NAMALWA (cell line): ENCODE measurements at regions not wholly inside any gene's neighbourhood (a gene's known extent, or its start where the extent isn't known, plus 50 kb on each side); places are given as distances from the start of the nearest gene placed in this dataset.
"Not testable (repeated sequence)": the region's sequence is repeated elsewhere in the genome, so short reads cannot be mapped to it uniquely, and the experiment has no call there.

Experiments
- DNase-seq: peaks from one replicate; pipeline ENCODE4 v3.0.0-alpha.2; 2015; ENCODE audit warnings: low spot score

DNA sequence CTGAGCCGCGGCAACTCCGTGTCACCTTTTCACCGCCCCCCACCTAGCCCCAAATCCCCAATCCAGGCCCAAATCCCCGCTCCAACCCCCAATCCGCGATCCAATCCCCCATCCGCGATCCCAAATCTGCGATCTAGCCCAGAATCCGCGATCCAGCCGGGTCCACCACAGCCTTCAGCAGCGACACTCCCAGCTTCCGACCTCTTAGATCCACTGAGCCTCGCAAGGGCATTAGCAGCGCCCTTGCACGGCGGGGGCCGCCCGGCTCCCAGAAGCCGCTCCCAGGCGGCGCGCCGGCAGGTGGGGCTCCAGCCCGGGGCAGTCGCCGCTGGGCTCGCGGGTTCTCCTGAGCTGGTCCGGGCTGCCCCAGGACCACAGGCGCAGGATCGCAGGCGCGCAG lies 116.1 kb upstream of the TPTE start:
- DNase-seq, result not testable (repeated sequence)

DNA sequence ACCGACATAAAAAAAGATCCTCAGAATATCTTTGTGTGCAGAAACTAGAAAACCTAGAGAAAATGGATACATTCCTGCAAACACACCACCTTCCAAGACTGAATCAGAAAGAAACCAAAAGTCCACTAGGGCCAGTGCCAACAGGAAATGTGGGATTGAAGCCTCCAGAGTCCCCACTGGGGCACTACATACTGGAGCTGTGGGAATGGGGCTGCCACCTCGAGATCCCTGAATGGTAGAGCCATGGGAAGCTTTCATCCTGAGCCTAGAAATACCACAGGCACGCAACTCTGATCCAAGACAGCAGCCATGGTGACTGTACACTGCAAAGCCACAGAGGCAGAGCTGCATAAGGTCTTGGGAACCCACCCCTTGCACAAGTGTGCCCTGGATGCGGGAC lies 111.6 kb upstream of the TPTE start:
- DNase-seq, result not testable (repeated sequence)

DNA sequence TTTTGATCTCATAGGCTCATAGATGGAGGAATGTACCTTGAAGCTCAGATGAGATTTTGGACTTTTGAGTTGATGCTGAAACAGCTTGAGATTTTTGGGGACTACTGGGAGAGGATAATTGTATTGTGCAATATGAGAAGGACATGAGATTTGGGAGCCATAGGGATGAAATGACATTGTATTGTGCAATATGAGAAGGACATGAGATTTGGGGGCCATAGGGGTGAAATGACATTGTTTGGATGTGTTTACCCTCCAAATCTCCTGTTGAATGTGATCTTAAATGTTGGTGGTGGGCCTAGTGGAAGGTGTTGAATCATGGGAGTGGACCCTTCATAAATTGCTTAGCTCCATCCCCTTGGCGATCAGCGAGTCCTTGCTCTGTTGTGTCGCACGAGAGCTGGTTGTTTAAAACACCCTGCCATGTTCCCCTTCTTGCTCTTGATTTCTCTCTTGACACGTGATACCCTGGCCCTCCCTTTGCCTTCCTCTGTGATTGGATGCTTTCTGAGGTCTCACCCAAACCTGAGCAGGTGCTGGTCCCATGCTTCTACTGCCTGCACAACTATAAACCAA lies 110.9 kb upstream of the TPTE start:
- DNase-seq, result not testable (repeated sequence)

DNA sequence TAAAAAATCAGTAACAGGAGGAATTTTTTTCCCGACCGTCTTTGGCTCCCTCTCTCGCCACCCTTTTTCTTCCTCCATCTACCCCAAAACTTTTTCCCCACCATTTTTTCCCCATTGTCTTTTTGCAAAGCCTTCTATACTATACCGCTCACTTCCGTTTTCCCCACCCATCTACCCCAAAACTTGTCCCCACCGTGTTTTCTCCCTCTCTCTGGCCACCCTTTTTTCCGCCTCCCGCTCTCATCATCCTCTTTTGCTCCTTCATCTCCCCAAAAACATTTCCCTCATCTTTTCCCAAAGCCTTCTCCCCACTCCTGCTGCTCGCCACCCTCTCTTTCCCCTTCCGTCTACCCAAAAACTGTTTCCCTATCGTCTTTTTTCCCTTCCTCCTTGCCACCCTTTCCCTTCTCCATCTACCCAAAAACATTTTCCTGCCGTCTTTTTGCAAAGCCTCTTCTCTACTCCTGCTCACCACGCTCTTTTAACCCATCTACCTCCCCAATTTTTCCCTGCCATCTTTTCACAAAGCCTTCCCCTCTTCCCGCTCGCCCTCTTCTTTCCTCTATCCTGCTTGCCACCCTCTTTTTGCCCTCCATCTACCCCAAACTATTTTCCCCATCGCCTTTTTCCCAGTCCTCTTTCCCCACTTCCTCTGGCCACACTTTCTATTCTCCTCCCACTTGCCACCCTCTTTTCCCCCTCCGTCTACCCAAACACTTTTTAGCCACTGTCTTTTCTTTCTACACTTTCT lies 109.4 kb upstream of the TPTE start:
- not testable (repeated sequence) for DNase-seq

DNA sequence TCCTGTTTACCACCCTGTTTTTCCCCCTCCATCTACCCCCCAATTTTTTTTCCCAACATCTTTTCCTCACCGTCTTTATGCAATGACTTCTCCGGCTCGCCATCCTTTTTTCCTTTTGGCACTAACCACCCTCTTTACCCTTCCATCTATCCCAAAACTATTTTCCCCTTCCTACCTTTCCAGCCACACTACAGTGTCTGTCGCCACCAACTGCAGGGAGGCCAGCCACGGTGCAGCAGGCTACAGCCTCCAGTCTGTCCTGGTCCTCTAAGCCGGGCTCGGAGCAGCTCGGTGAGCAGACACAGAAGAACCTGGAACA lies 108.5 kb upstream of the TPTE start:
- not testable (repeated sequence) for DNase-seq

DNA sequence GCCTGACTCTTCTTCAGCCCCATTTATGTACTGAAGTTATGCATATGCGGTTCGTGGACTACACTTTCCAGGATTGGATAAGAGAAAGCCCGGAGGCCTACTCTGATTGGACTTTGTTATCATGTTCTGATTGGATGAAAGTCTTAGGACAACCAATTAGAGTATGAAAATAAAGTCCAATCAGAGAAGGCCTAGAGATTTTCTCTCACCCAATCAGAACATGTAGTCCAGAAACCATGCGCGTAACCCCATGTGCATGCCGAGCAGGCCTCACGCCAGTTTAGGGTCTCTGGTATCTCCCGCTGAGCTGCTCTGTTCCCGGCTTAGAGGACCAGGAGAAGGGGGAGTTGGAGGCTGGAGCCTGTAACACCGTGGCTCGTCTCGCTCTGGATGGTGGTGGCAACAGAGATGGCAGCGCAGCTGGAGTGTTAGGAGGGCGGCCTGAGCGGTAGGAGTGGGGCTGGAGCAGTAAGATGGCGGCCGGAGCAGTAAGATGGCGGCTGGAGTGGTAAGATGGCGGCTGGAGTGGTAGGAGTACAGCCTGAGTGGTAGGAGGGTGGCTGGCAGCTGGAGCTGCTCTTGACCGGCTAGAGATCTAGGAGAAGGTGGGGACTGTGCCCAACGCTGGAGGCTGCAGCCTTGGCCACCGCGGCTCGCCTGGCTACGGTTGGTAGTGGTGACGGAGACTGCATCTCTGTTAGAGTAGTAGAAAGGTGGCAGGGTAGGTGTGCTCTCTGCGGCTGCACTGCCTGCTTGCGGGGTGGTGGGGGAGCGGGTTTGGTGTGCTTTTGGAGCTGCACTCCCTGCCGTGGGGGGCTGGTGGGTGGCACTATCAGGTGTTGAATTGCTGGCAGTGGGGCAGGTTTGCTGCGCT lies 107.9 kb upstream of the TPTE start:
- DNase-seq, result not testable (repeated sequence)

DNA sequence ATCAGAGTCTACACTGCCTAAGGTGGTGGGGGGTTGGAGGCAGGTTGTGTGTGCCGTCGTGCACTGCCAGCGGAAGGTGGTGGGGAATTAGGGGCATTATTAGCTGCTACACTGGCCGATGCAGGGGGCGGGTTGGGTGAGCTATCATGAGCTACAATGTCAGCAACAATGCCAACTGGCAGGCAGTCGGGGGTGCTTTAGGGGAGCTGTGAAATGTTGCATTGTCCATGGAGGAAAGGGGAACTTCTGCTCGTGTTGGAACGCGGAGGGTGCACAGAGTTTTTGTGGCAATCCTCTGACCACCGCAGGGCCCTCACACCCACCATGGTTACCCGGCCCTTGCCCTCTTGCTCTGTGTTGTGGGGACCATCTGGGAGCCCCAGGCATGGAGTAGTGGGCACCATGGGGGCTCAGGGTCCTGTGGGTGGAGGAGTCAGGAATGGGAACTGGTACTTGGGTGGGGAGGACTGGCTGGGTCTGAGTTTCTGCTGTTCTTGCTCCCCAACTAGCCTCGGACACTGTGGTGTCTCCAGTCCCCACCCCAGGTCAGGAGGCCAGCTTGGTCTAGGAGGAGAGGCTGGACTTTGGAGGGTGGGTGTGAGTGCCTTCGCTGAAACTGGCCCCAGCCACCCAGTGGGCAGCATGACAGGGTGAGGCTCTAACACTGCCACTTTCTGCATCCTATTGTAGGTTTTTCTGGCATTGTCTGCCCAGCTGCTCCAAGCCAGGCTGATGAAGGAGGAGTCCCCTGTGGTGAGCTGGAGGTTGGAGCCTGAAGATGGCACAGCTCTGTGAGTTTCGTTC lies 107.1 kb upstream of the TPTE start:
- DNase-seq, result not testable (repeated sequence)

DNA sequence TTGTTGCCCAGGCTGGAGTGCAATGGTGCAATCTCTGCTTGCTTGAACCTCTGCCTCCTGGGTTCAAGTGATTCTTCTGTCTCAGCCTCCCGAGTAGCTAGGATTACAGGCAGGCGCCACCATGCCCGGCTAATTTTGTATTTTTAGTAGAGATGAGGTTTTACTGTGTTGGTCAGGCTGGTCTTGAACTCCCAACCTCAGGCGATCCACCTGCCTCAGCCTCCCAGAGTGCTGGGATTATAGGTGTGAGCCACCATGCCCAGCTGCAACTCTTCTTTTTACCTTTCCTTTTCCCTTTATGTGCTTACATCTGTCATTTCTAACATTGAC lies 106.5 kb upstream of the TPTE start:
- DNase-seq, result peak; percentile 1

DNA sequence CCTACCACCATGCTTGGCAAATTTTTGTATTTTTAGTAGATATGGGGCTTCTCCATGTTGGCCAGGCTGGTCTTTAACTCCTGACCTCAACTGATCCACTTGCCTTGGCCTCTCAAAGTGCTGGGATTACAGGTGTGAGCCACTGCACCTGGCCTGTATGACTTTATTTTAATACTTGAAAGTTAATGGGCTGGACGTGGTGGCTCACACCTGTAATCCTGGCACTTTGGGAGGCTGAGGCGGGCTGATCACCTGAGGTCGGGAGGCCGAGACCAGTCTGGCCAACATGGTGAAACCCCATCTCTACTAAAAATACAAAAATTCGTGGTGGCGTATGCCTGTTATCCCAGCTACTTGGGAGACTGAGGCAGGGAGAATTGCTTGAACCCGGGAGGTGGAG lies 105.9 kb upstream of the TPTE start:
- not testable (repeated sequence) for DNase-seq

DNA sequence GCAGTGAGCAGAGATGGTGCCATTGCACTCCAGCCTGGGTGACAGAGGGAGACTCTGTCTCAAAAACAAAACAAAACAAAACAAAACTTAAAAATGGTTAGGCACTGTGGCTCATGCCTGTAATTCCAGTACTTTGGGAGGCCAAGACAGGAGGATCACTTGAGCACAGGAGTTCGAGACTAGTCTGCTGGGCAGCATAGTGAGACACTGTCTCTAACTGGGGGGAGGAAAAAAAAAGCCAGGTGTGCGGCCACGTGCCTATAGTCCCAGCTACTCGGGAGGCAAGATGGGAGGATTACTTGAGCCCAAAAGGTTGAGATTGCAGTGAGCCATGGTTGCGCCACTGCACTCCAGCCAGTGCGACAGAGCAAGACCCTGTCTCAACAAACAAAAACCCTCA lies 105.5 kb upstream of the TPTE start:
- not testable (repeated sequence) for DNase-seq

DNA sequence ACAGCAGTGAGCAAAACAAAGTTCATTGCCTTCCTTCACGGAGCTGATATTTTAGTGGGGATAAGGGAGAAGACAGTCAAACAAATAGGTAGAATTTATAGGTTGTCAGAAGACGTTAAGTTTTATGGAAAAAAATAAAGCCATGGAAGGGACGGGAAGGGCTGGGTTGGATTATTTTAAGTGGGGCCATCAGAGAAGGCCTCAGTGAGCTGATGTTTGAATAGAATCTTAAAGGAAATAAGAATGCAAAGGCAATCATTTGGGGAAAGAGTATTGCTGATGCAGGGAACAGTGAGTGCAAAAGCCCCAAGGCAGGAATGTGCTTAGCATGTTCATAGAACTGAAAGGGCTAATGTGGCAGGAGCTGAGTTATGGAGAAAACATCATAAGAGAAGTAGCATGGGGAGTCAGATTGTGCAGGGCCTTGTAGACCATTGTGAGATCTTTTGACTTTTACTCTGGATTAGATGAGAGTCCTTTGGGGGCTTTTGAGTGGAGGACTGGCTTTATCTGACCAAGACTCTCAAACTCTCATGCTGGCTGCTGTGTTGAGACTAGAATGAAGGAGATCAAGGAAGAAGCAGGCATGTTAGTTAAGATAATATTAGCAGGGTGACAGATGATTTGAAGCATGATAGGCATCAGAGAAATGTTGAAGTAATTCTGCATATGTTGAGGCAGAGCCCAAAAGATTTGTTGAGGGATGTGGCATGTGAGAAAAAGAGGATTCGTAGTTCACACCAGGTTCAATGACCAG lies 104.5 kb upstream of the TPTE start:
- peak; percentile 30 for DNase-seq

DNA sequence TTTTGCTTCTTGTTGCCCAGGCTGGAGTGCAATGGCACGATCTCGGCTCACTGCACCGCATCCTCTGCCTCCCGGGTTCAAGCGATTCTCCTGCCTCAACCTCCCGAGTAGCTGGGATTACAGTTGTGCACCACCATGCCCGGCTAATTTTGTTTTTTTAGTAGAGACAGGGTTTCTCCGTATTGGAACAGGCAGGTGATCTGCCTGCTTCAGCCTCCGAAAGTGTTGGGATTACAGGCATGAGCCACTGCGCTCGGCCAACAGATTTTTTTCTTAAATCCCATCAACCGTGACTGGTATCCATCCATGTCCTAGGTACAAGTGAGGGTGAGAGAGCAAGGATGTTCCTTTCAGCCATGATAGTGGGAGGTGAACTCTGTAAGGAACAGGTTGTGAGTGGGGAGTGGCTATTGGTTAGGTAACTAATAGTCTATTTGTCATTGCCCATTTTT lies 103.8 kb upstream of the TPTE start:
- DNase-seq, result peak; percentile 28

DNA sequence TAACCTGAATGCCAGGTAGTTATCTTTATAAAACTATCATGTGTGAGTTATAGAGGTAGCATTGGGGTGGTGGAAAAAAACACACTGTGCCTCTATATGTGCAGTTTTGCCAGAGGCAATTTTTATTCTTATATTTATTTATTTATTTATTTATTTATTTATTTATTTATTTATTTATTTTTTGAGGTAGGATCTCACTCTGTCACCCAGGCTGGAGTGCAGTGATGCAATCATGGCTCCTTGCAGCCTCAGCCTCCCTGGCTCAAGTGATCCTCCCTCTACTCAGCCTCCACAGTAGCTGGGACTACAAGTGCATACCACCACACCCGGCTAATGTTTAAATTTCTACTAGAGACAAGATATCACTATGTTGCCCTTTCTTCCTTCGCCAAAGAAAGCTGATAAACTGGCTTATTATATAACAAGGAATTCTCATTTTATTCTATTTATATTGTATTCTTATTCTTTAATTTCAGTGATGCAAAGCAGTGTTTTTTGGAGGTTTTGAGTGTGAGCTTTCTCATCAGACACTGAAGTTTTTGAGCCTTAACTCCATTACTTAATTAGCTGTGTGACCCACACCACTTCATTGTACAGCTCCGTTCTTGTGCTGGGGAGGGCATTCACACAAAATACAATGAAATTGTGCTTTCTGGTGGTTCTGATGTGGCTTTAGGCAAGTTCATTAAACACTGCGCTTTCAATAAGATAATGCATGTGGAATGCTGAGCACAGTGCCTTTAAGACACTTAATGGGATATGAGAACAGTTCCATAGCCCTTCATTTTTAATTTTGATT lies 102.9 kb upstream of the TPTE start:
- peak; percentile 18 for DNase-seq

DNA sequence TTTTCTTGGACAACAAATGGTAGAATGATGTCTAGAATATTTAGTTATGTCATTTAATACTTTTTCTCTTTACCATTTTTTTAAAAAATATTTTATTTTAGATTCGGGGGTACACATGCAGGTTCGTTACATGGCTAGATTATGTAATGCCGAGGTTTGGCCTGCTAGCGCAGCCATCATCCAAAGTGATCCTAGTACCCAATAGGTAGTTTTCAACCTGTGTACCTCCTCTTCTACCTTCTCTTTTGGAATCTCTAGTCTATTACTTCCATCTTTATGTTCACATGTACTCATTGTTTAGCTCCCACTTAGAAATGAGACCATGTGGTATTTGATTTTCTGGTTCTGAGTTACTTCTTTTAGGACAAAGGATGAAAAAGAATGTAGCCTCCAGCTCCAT lies 100.2 kb upstream of the TPTE start:
- DNase-seq, result not testable (repeated sequence)

DNA sequence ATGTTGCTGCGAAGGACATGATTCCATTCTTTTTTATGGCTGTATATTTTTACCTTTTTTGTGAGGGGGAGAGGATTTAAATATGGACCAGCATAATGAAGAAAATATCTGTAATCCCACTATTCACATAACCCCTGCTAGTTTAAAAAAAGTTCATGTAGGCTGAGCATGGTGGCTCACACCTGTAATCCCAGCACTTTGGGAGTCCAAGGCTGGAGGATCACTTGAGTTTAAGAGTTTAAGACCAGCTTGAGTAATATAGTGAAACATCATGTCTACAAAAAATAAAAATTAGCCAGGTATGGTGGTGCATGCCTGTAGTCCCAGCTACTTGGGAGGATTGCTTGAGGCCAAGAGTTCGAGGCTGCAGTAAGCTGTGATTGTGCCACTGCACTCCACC lies 99.8 kb upstream of the TPTE start:
- DNase-seq, result not testable (repeated sequence)

DNA sequence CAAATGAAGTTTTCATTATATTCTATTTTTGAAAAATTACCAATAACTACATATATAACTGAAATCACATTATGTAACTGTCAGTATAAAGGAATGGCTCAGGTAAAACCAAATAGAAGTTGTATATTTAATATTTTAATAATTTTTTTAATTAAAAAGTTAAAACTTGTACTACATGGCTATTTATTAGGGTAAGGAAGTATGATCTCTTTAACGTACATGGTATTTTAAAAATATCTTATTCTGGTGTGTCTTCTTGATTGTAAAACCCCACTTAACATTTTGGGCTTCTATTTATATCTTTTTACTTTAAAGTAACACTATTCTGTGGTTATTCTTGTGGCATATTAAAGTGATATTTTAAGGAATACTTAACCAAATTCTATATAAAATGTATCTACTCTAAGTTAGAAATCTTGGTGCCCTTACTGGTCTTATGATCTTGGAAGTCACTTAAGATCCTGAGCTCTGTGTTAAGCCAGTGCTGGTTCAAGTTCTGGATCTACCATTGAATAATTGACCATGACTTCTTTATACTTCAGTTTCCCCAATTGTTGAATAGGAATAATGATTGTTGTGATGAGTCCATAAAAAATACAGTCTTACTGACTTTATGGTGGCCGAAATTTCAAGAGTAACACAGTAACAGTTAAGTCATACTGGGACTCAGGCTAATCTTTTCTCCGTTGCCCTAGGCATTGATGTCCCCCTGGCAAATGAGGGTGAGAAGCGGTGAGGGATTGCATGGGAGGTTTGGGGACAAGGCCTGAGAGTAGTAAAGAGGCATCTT lies 97.1 kb upstream of the TPTE start:
- peak; percentile 34 for DNase-seq

DNA sequence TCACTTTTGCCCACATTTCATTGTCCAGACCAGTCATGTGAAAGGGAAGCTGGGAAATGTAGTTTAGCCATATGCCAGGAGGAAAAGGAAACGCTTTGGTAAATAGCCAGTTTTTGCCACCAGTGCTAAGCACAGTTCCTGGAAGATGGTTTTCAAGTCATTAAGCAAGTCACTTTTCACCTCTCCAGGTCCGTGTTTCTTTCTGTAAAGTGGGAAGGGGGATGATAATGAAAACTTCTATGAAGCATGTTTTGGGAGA lies 96.6 kb upstream of the TPTE start:
- DNase-seq, result not testable (repeated sequence)

DNA sequence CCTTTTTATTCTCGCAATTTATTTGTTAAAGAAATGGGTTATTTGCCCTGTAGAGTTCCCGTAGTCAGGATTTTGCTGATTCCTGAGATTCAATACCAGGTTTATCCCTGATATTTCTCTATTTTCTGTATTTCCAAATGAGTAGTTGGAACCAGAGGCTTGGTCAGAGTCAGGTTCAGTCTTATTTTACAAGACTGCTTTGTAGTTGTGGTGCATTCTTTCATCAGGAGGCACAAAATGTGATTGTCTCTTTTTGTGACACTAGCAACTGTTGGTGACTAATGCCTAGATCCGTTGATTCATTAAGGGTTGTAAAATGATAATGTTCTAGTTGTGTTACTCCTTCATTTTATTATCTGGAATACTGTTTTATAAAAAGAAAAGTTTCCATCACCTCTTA lies 95.5 kb upstream of the TPTE start:
- peak; percentile 22 for DNase-seq

DNA sequence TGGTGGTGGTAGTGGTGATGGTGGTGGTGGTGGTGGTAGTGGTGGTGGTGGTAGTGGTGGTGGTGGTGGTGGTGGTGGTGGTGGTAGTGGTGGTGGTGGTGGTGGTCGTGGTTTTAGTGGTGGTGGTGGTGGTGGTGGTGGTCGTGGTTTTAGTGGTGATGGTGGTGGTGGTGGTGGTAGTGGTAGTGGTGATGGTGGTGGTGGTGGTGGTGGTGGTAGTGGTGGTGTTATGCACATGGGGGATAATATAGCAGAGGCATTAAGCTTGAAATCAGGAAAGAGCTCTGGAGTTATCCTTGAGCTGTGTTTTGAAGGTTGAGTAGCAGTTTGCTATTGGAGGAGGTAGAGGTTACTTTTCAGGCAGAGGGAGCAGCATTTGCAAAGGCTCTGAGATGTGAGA lies 94.6 kb upstream of the TPTE start:
- not testable (repeated sequence) for DNase-seq

DNA sequence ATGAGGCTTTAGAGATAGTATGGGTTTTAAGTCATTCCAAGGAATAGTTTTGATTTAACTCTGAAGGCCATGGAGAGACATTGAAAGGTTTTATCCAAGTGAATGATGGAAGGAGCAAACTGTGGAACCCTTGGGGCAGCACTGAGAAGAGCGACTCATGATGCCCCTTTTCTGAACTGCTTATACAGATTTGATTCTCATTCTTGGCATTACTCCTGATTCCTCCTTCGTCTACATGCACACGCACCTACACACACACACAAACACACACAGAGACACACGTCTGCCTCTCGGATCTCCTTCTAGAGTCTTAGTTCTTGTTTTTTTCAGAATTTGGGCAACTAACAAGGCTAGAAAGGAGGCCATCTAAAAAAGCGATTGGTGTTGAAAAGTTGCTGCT lies 94.1 kb upstream of the TPTE start:
- peak; percentile 26 for DNase-seq
